Natural killer cell (primary cell): ENCODE measurements at regions not wholly inside any gene's neighbourhood (a gene's known extent, or its start where the extent isn't known, plus 50 kb on each side); places are given as distances from the start of the nearest gene placed in this dataset.

Experiments
- ATAC-seq, 3 donors: fragments of 150-1000 bp in 2 of 3; fragments of 200-7000 bp in 1 of 3; cut with Tn5 transposase; 1 replicate in 1 of 3; 2 replicates in 2 of 3; pipeline ENCODE4 v1.10.0; 2021; ENCODE audit warnings: mild to moderate bottlenecking in 2 of 3, moderate library complexity in 2 of 3
- DNase-seq, 2 donors: peaks; one replicate each; pipeline versions ENCODE4 v3.0.0 to v3.0.0-alpha.2; 2013 to 2021; ENCODE audit warnings: mixed read lengths in 1 of 2
- H3K27ac ChIP-seq: one replicate; pipeline ENCODE4 v1.5.1; 2013; ENCODE audit warnings: mild to moderate bottlenecking, low read length
- H3K27me3 ChIP-seq: one replicate; pipeline ENCODE4 v1.6.1; 2013; ENCODE audit warnings: low read length; ENCODE audit not compliant: control insufficient read depth, insufficient read depth
- H3K36me3 ChIP-seq: one replicate; pipeline ENCODE4 v1.6.1; 2013; ENCODE audit warnings: low read length; ENCODE audit not compliant: control insufficient read depth, insufficient read depth
- H3K4me1 ChIP-seq: one replicate; pipeline ENCODE4 v1.6.1; 2013; ENCODE audit warnings: low read length; ENCODE audit not compliant: control insufficient read depth, insufficient read depth
- H3K4me3 ChIP-seq: one replicate; pipeline ENCODE4 v1.5.1; 2013; ENCODE audit warnings: low read length
- H3K9me3 ChIP-seq: one replicate; pipeline ENCODE4 v1.6.1; 2013; ENCODE audit warnings: low read length; ENCODE audit not compliant: control insufficient read depth, insufficient read depth
- H3K27ac Mint-ChIP-seq, 2 donors: one replicate each; pipeline ENCODE4 v1.8.0; 2022; ENCODE audit warnings: mild to moderate bottlenecking in 2 of 2, mixed read lengths in 2 of 2, moderate library complexity in 1 of 2
- H3K27me3 Mint-ChIP-seq, 2 donors: one replicate each; pipeline ENCODE4 v1.8.0; 2022; ENCODE audit warnings: low read depth in 2 of 2, mixed read lengths in 2 of 2
- H3K36me3 Mint-ChIP-seq: one replicate; pipeline ENCODE4 v1.8.0; 2022; ENCODE audit warnings: mixed read lengths
- H3K4me1 Mint-ChIP-seq, 2 donors: one replicate each; pipeline ENCODE4 v1.8.0; 2022; ENCODE audit warnings: mixed read lengths in 2 of 2
- H3K4me3 Mint-ChIP-seq: one replicate; pipeline ENCODE4 v1.8.0; 2022; ENCODE audit warnings: mild to moderate bottlenecking, moderate library complexity, mixed read lengths
- H3K9me3 Mint-ChIP-seq, 2 donors: one replicate each; pipeline ENCODE4 v1.8.0; 2022; ENCODE audit warnings: mixed read lengths in 2 of 2
- WGBS: methylation state at CpG from one replicate; pipeline ENCODE4 v1.1.7; 2013; ENCODE audit warnings: missing lambda C conversion rate; ENCODE audit not compliant: insufficient coverage; 5-methylcytosine and 5-hydroxymethylcytosine counted together
- intact Hi-C: fragments of 100-400 bp; cut with micrococcal nuclease; formaldehyde crosslinking; loops from one replicate; pipeline ENCODE4 v1.14.2; 2022
- TF ChIP-seq, protein P1 (sequence below): fragments of 200-600 bp; IDR thresholded peaks from one replicate; pipeline ENCODE4 v1.8.0; 2022; ENCODE audit warnings: antibody characterized with exemption

DNA sequence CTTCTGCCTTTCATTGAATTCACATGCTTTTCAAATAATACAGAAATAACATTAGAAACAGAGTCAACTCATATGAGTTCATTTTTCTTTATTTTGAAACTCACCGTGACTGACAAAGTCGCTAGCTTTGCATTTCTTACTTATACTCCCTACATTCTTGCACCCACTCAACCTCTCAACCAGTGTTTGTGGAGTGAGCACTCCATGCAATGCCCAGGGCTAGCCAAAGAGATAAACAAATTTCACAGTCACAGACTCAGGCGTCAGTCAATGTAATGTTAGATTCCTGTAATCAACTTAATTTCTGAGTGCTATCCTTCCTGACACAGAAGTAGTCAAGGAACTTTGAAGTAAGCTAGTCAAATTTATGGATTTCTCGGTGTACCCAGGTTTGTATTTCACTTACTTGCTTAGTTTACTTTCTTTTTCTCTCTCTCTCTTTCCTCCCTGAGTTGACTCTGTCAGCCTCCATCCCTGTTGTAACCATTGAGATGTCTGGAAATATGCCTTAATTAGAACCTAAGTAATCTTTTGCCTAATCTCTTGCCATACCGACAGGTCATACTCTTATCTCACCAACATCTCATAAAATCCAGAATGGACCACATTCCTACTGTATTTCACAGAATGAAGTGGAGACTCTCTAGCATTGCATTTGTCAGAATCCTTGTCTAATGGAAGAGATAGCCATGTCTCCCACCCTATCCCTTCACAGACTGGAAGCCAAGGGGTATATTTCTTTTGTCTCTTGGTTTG is 413.0 kb downstream of the AEBP2 start:
- ATAC-seq: no peak
- no peaks in the 10 kb centered on the region for H3K36me3 ChIP-seq
- no peaks in the 10 kb centered on the region for H3K9me3 ChIP-seq
- 91% methylated on average over 5 of the region's 5 CpGs for WGBS
- TF ChIP-seq, protein P1, sequence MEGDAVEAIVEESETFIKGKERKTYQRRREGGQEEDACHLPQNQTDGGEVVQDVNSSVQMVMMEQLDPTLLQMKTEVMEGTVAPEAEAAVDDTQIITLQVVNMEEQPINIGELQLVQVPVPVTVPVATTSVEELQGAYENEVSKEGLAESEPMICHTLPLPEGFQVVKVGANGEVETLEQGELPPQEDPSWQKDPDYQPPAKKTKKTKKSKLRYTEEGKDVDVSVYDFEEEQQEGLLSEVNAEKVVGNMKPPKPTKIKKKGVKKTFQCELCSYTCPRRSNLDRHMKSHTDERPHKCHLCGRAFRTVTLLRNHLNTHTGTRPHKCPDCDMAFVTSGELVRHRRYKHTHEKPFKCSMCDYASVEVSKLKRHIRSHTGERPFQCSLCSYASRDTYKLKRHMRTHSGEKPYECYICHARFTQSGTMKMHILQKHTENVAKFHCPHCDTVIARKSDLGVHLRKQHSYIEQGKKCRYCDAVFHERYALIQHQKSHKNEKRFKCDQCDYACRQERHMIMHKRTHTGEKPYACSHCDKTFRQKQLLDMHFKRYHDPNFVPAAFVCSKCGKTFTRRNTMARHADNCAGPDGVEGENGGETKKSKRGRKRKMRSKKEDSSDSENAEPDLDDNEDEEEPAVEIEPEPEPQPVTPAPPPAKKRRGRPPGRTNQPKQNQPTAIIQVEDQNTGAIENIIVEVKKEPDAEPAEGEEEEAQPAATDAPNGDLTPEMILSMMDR: no peak
- Mint-ChIP-seq H3K4me3 (no peak overlapping the region), H3K9me3 (no peaks in the 10 kb centered on the region), H3K27me3 (peaks cover 11 to 26% of the 10 kb centered on the region in 2 donors), H3K36me3 (no peaks in the 10 kb centered on the region), H3K4me1 (no peaks in the 10 kb centered on the region), H3K27ac (no peak overlapping the region)
- H3K4me1 ChIP-seq: no peaks in the 10 kb centered on the region
- no peak for DNase-seq
- no peaks in the 10 kb centered on the region for H3K27me3 ChIP-seq
- intact Hi-C loops: no loop called here
- no peak overlapping the region for H3K4me3 ChIP-seq
- H3K27ac ChIP-seq: no peak overlapping the region

DNA sequence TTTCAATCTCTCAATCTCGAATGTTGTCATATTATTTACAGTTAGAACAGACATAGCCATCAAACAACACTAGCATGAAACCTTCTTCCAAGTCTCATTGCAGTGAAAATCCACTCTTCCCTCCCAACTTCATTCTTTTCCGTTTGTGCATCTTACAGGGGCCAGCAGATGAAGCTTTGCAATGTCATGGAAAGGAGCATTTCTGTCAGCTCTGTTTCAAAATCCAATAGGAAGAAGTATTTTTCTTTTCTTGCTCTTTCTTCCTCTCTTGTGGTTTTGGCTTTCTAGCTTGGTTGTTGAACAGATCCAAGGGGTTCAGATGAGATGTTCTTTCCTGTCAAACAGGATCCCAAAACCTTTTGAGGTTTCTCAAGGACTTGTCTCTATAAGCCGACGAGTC is 416.6 kb downstream of the AEBP2 start:
- TF ChIP-seq, protein P1: no peak
- Mint-ChIP-seq H3K4me1 (no peaks in the 10 kb centered on the region), H3K4me3 (no peak overlapping the region), H3K27me3 (peaks cover 11 to 17% of the 10 kb centered on the region in 2 donors), H3K36me3 (no peaks in the 10 kb centered on the region), H3K9me3 (no peaks in the 10 kb centered on the region), H3K27ac (no peak overlapping the region)
- no peak for DNase-seq
- intact Hi-C loops: no loop called here
- H3K27ac ChIP-seq: no peak overlapping the region
- no peak for ATAC-seq
- H3K4me1 ChIP-seq: no peaks in the 10 kb centered on the region
- H3K27me3 ChIP-seq: no peaks in the 10 kb centered on the region
- no peak overlapping the region for H3K4me3 ChIP-seq
- no peaks in the 10 kb centered on the region for H3K36me3 ChIP-seq
- 33% methylated on average over 4 of the region's 4 CpGs for WGBS
- no peaks in the 10 kb centered on the region for H3K9me3 ChIP-seq

DNA sequence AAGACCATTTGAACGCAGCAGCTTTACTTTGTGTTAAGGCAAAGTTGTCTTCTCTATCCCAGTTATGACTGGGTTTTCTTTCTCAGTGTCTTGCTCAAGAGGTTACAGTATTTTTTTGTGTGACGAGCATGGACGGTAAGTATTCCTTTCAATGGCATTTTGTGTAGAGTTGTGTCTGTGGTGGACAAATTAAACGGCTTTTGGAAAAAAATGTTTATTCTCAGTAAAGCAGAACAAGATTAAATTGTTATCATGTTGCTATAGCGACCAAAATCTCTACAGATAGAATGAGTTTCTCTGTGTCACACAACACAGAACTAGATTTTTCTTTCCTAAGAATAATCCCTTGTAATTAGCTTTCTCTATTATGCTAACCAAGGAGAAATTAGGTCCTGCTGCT is 417.1 kb downstream of the AEBP2 start:
- H3K9me3 ChIP-seq: no peaks in the 10 kb centered on the region
- peaks cover 11 to 17% of the 10 kb centered on the region in 2 donors for H3K27me3 Mint-ChIP-seq
- TF ChIP-seq, protein P1: no peak
- no peaks in the 10 kb centered on the region for H3K4me1 Mint-ChIP-seq
- no peaks in the 10 kb centered on the region for H3K9me3 Mint-ChIP-seq
- intact Hi-C loops: no loop called here
- ATAC-seq (no peak), DNase-seq (no peak)
- H3K36me3 ChIP-seq: no peaks in the 10 kb centered on the region
- H3K4me3 Mint-ChIP-seq: no peak overlapping the region
- H3K27me3 ChIP-seq: no peaks in the 10 kb centered on the region
- 69% methylated on average over 5 of the region's 5 CpGs for WGBS
- no peak overlapping the region for H3K27ac ChIP-seq
- H3K4me3 ChIP-seq: no peak overlapping the region
- H3K36me3 Mint-ChIP-seq: no peaks in the 10 kb centered on the region
- no peak overlapping the region for H3K27ac Mint-ChIP-seq
- no peaks in the 10 kb centered on the region for H3K4me1 ChIP-seq

GRCh38 chr12:19857204-19857603 is 417.9 kb downstream of the AEBP2 start:
- peaks cover 11 to 17% of the 10 kb centered on the region in 2 donors for H3K27me3 Mint-ChIP-seq
- no peak overlapping the region for H3K4me3 Mint-ChIP-seq
- H3K4me1 Mint-ChIP-seq: no peaks in the 10 kb centered on the region

More at GRCh38 chr12:19857204-19857603, 417.9 kb downstream of the AEBP2 start:
- 90% methylated on average over 5 of the region's 5 CpGs for WGBS
- intact Hi-C loops: no loop called here
- Histone ChIP-seq H3K4me1 (no peaks in the 10 kb centered on the region), H3K27ac (no peak overlapping the region), H3K9me3 (no peaks in the 10 kb centered on the region), H3K36me3 (no peaks in the 10 kb centered on the region), H3K4me3 (no peak overlapping the region), H3K27me3 (no peaks in the 10 kb centered on the region)
- Mint-ChIP-seq H3K9me3 (no peaks in the 10 kb centered on the region), H3K36me3 (no peaks in the 10 kb centered on the region), H3K27ac (no peak overlapping the region)
- DNase-seq (no peak), ATAC-seq (no peak)
- TF ChIP-seq, protein P1: no peak
